Nephron progenitor cell (in vitro differentiated cells): ENCODE measurements at regions not wholly inside any gene's neighbourhood (a gene's known extent, or its start where the extent isn't known, plus 50 kb on each side); places are given as distances from the start of the nearest gene placed in this dataset.
"Not testable (repeated sequence)": the region's sequence is repeated elsewhere in the genome, so short reads cannot be mapped to it uniquely, and the experiment has no call there.

Experiments
- DNase-seq: peaks from one replicate; pipeline ENCODE4 v3.0.0; 2021
- H3K27ac Mint-ChIP-seq: 2 replicates; pipeline ENCODE4 v1.8.0; 2021; ENCODE audit warnings: mild to moderate bottlenecking, moderate library complexity, mixed read lengths
- H3K27me3 Mint-ChIP-seq: 2 replicates; pipeline ENCODE4 v1.8.0; 2021; ENCODE audit warnings: mild to moderate bottlenecking, low read depth, mixed read lengths; ENCODE audit not compliant: poor library complexity
- H3K36me3 Mint-ChIP-seq: 2 replicates; pipeline ENCODE4 v1.8.0; 2021; ENCODE audit warnings: low read depth, mixed read lengths
- H3K4me1 Mint-ChIP-seq: 2 replicates; pipeline ENCODE4 v1.8.0; 2021; ENCODE audit warnings: mixed read lengths
- H3K4me3 Mint-ChIP-seq: 2 replicates; pipeline ENCODE4 v1.8.0; 2021; ENCODE audit warnings: mild to moderate bottlenecking, moderate library complexity, mixed read lengths
- H3K9me3 Mint-ChIP-seq: 2 replicates; pipeline ENCODE4 v1.8.0; 2021; ENCODE audit warnings: mild to moderate bottlenecking, moderate library complexity, mixed read lengths
- TF ChIP-seq, protein P1 (sequence below): fragments of 200-600 bp; sonication (generic); IDR thresholded peaks from 2 replicates; pipeline ENCODE4 v1.5.0; 2021; ENCODE audit warnings: antibody characterized with exemption

- H3K4me1 Mint-ChIP-seq, result no peaks in the 10 kb centered on the region
- H3K4me3 Mint-ChIP-seq, result no peak overlapping the region
- H3K9me3 Mint-ChIP-seq, result peaks cover 57% of the 10 kb centered on the region
- no peak overlapping the region for H3K27ac Mint-ChIP-seq
- TF ChIP-seq, protein P1, sequence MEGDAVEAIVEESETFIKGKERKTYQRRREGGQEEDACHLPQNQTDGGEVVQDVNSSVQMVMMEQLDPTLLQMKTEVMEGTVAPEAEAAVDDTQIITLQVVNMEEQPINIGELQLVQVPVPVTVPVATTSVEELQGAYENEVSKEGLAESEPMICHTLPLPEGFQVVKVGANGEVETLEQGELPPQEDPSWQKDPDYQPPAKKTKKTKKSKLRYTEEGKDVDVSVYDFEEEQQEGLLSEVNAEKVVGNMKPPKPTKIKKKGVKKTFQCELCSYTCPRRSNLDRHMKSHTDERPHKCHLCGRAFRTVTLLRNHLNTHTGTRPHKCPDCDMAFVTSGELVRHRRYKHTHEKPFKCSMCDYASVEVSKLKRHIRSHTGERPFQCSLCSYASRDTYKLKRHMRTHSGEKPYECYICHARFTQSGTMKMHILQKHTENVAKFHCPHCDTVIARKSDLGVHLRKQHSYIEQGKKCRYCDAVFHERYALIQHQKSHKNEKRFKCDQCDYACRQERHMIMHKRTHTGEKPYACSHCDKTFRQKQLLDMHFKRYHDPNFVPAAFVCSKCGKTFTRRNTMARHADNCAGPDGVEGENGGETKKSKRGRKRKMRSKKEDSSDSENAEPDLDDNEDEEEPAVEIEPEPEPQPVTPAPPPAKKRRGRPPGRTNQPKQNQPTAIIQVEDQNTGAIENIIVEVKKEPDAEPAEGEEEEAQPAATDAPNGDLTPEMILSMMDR, result no peak
- H3K27me3 Mint-ChIP-seq, result no peaks in the 10 kb centered on the region
- no peaks in the 10 kb centered on the region for H3K36me3 Mint-ChIP-seq
- DNase-seq, result no peak
Measured at GRCh38 chr17:22337467-22337866, 645.1 kb downstream of the KCNJ18 start.

GRCh38 chr17:22356603-22357002 is 664.3 kb downstream of the KCNJ18 start:
- peaks cover 83% of the 10 kb centered on the region for H3K9me3 Mint-ChIP-seq
- H3K36me3 Mint-ChIP-seq, H3K27me3 Mint-ChIP-seq, DNase-seq, H3K4me1 Mint-ChIP-seq, H3K4me3 Mint-ChIP-seq, H3K27ac Mint-ChIP-seq: not testable (repeated sequence)

- H3K27ac Mint-ChIP-seq, H3K27me3 Mint-ChIP-seq, H3K4me3 Mint-ChIP-seq, H3K4me1 Mint-ChIP-seq, H3K36me3 Mint-ChIP-seq, DNase-seq: not testable (repeated sequence)
- peaks cover 77% of the 10 kb centered on the region for H3K9me3 Mint-ChIP-seq
Measured at GRCh38 chr17:22370988-22371387, 678.7 kb downstream of the KCNJ18 start.

- H3K27ac Mint-ChIP-seq, result no peak overlapping the region
- H3K36me3 Mint-ChIP-seq, result no peaks in the 10 kb centered on the region
- peaks cover 58% of the 10 kb centered on the region for H3K9me3 Mint-ChIP-seq
Measured at GRCh38 chr17:22373911-22374310, 681.6 kb downstream of the KCNJ18 start.

DNA sequence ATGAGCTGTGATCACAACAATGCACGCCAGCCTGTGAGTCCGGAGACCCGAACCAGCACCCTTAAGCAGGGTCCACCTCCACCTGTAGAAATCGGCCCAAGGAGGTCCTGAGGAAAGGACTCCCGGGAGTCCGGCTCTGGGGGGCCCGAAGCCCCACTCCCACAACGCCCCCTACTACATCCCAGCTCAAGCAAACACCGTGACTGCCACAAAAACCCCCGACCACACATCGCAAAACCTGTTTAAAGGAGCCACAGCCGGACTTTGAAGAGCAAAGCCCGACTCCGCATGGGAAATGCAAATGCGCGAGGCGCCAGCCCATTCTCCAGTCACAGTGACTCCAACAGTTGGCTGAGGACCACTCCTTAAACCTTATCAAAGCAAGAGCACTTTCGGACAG is 682.4 kb downstream of the KCNJ18 start:
- no peak for DNase-seq
- no peaks in the 10 kb centered on the region for H3K36me3 Mint-ChIP-seq
- TF ChIP-seq, protein P1, result no peak
- H3K27me3 Mint-ChIP-seq, result no peaks in the 10 kb centered on the region
- H3K27ac Mint-ChIP-seq, result no peak overlapping the region
- H3K4me1 Mint-ChIP-seq, result no peaks in the 10 kb centered on the region
- peaks cover 53% of the 10 kb centered on the region for H3K9me3 Mint-ChIP-seq
- no peak overlapping the region for H3K4me3 Mint-ChIP-seq

More at GRCh38 chr17:22373911-22374310, 681.6 kb downstream of the KCNJ18 start:
- no peak for DNase-seq
- TF ChIP-seq, protein P1, result no peak
- H3K4me1 Mint-ChIP-seq, result no peaks in the 10 kb centered on the region
- no peak overlapping the region for H3K4me3 Mint-ChIP-seq
- H3K27me3 Mint-ChIP-seq, result no peaks in the 10 kb centered on the region

DNA sequence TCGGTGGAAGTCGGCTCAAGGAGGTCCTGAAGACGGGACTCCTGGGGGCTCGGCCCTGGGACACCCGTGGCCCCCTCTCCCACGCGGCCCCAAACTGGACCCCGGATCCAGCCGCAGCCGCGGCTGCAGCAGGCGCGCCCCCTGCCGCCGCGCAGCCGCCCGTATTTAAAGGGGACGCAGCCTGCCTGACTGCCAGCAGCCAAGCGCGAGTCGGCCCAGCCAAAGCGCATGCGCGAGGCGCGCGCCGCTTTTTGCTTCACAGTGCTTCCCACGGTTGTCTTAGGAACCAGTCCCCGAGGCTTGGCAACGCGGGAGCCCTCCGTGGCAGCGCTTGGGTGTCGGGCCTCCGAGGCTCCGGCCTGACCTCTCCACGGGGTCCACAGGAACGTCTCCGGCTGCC is 684.4 kb downstream of the KCNJ18 start:
- H3K4me1 Mint-ChIP-seq, DNase-seq, H3K27me3 Mint-ChIP-seq, H3K4me3 Mint-ChIP-seq, H3K27ac Mint-ChIP-seq, H3K36me3 Mint-ChIP-seq: not testable (repeated sequence)
- peaks cover 36% of the 10 kb centered on the region for H3K9me3 Mint-ChIP-seq

GRCh38 chr17:22378748-22379147 is 686.4 kb downstream of the KCNJ18 start:
- not testable (repeated sequence) for H3K4me3 Mint-ChIP-seq, H3K27me3 Mint-ChIP-seq, H3K27ac Mint-ChIP-seq, H3K36me3 Mint-ChIP-seq, H3K4me1 Mint-ChIP-seq, DNase-seq
- peaks cover 16% of the 10 kb centered on the region for H3K9me3 Mint-ChIP-seq

GRCh38 chr17:22381589-22381988 is 689.3 kb downstream of the KCNJ18 start:
- not testable (repeated sequence) for H3K9me3 Mint-ChIP-seq, DNase-seq, H3K27ac Mint-ChIP-seq, H3K4me3 Mint-ChIP-seq, H3K27me3 Mint-ChIP-seq, H3K36me3 Mint-ChIP-seq, H3K4me1 Mint-ChIP-seq

DNA sequence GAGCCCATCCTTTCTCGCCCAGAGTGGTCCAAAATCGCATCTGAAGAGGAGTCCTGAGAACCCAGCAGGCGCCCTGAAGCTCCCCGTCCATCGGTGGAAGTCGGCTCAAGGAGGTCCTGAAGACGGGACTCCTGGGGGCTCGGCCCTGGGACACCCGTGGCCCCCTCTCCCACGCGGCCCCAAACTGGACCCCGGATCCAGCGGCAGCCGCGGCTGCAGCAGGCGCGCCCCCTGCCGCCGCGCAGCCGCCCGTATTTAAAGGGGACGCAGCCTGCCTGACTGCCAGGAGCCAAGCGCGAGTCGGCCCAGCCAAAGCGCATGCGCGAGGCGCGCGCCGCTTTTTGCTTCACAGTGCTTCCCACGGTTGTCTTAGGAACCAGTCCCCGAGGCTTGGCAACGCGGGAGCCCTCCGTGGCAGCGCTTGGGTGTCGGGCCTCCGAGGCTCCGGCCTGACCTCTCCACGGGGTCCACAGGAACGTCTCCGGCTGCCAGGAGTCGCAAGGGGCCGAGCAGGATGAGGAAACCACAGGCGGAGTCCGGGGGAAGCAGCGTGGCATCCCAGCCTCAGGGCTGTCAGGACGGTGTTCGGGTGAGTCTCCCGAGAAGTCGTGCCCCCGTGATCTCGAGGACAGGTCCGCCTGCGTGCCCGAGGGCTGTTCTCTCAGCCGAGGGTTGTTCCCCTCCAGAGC is 691.6 kb downstream of the KCNJ18 start:
- H3K27me3 Mint-ChIP-seq, H3K9me3 Mint-ChIP-seq, H3K4me3 Mint-ChIP-seq, H3K4me1 Mint-ChIP-seq, H3K36me3 Mint-ChIP-seq, H3K27ac Mint-ChIP-seq, DNase-seq: not testable (repeated sequence)

GRCh38 chr17:22384461-22384800 is 692.1 kb downstream of the KCNJ18 start:
- H3K4me1 Mint-ChIP-seq, H3K27ac Mint-ChIP-seq, DNase-seq, H3K4me3 Mint-ChIP-seq, H3K27me3 Mint-ChIP-seq, H3K36me3 Mint-ChIP-seq, H3K9me3 Mint-ChIP-seq: not testable (repeated sequence)

- not testable (repeated sequence) for H3K4me1 Mint-ChIP-seq, H3K27me3 Mint-ChIP-seq, DNase-seq, H3K9me3 Mint-ChIP-seq, H3K27ac Mint-ChIP-seq, H3K36me3 Mint-ChIP-seq, H3K4me3 Mint-ChIP-seq
Measured at GRCh38 chr17:22398446-22398845, 706.1 kb downstream of the KCNJ18 start.

- H3K27me3 Mint-ChIP-seq, H3K27ac Mint-ChIP-seq, H3K4me3 Mint-ChIP-seq, DNase-seq, H3K36me3 Mint-ChIP-seq, H3K4me1 Mint-ChIP-seq, H3K9me3 Mint-ChIP-seq: not testable (repeated sequence)
Measured at GRCh38 chr17:22399037-22399436, 706.7 kb downstream of the KCNJ18 start.
